ENCODE measurements at regions not wholly inside any gene's neighbourhood (a gene's known extent, or its start where the extent isn't known, plus 50 kb on each side); places are given as distances from the start of the nearest gene placed in this dataset.

DNA sequence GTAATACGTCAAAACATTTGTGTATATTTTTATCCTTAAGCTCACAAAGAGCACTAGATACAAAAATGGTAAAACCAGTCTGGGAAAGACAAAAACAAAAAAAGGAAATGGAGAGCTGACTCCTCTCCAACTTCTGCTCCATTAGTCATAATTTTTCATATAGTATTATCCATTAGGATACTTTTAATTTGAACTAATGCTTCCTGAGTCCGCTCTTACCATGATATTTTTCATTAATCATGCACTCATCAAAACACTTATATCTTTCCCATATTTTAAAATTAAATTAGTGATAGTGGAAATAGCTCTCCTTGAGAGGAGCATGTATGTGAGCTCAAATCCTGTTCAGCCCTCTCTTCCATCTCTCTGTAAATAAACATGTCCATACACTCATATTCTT lies 1093.0 kb upstream of the MIR17HG start:
- Histone ChIP-seq H3K4me2 (ENCODE audit: low read length) (no peak overlapping the region), H3K36me3 (ENCODE audit: low read depth, low read length) (no peaks in the 10 kb centered on the region), H3K4me1 (ENCODE audit: insufficient read depth, low read length) (no peaks in the 10 kb centered on the region), H3K27me3 (ENCODE audit: low read length) (no peaks in the 10 kb centered on the region), H2AFZ (ENCODE audit: low read length) (no peak overlapping the region), H3K9ac (ENCODE audit: low read length) (no peak overlapping the region), H3K27ac (ENCODE audit: low read length) (no peak overlapping the region), H3K9me3 (ENCODE audit: low read length) (no peaks in the 10 kb centered on the region), H3F3A (ENCODE audit: low read length, unreplicated experiment) (no peaks in the 10 kb centered on the region), H4K20me1 (ENCODE audit: low read length) (no peaks in the 10 kb centered on the region), H3K79me2 (ENCODE audit: low read length) (no peaks in the 10 kb centered on the region), H3K9me2 (replicated peaks; ENCODE audit: low read length) (no peaks in the 10 kb centered on the region), H3K4me3 (ENCODE audit: low read length) (no peak overlapping the region)
- CTCF ChIA-PET: no interaction called here
- TF ChIP-seq EZH2 (IDR thresholded peaks at IDR 0.05; ENCODE audit: low read length, unreplicated experiment) (no peak), EZH2phosphoT487 (IDR thresholded peaks at IDR 0.05; ENCODE audit: borderline replicate concordance, low read length) (no peak)
- TF ChIP-seq, protein P1, sequence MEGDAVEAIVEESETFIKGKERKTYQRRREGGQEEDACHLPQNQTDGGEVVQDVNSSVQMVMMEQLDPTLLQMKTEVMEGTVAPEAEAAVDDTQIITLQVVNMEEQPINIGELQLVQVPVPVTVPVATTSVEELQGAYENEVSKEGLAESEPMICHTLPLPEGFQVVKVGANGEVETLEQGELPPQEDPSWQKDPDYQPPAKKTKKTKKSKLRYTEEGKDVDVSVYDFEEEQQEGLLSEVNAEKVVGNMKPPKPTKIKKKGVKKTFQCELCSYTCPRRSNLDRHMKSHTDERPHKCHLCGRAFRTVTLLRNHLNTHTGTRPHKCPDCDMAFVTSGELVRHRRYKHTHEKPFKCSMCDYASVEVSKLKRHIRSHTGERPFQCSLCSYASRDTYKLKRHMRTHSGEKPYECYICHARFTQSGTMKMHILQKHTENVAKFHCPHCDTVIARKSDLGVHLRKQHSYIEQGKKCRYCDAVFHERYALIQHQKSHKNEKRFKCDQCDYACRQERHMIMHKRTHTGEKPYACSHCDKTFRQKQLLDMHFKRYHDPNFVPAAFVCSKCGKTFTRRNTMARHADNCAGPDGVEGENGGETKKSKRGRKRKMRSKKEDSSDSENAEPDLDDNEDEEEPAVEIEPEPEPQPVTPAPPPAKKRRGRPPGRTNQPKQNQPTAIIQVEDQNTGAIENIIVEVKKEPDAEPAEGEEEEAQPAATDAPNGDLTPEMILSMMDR (conservative IDR thresholded peaks at IDR 0.05; ENCODE audit: low read depth, low read length): no peak
- BruUV-seq (replicated peaks): no TSS peak
- DNase-seq (no peak), ATAC-seq (no peak)
- POLR2A ChIA-PET (ENCODE audit: unreplicated experiment): no interaction called here
- intact Hi-C loops (cut with micrococcal nuclease): no loop called here

DNA sequence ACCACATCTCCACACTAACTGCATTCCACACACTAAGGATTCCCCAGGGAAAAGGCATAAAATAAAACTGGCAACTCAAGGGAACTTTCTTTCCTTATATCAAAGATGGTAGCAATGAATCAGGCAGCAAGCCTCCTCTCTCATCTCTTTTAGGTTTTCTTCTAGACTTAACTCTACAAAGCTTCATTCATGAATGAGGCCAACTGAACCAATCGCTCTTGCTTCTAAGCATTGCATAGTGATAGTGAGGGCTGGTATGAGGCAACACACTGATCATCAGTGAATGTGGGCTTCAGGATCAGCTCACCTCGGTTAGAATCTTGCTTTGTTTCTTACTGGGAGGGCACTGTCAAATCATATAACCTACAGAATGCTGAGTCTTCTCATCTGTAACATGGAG lies 1090.7 kb upstream of the MIR17HG start:
- Histone ChIP-seq H3K27ac (ENCODE audit: low read length) (no peak overlapping the region), H3K4me1 (ENCODE audit: insufficient read depth, low read length) (no peaks in the 10 kb centered on the region), H3K4me3 (ENCODE audit: low read length) (no peak overlapping the region), H3K9ac (ENCODE audit: low read length) (no peak overlapping the region), H2AFZ (ENCODE audit: low read length) (no peak overlapping the region), H3K79me2 (ENCODE audit: low read length) (no peaks in the 10 kb centered on the region), H3K27me3 (ENCODE audit: low read length) (no peaks in the 10 kb centered on the region), H3F3A (ENCODE audit: low read length, unreplicated experiment) (no peaks in the 10 kb centered on the region), H3K9me3 (ENCODE audit: low read length) (no peaks in the 10 kb centered on the region), H3K4me2 (ENCODE audit: low read length) (no peak overlapping the region), H4K20me1 (ENCODE audit: low read length) (no peaks in the 10 kb centered on the region), H3K36me3 (ENCODE audit: low read depth, low read length) (no peaks in the 10 kb centered on the region), H3K9me2 (replicated peaks; ENCODE audit: low read length) (no peaks in the 10 kb centered on the region)
- TF ChIP-seq EZH2 (IDR thresholded peaks at IDR 0.05; ENCODE audit: low read length, unreplicated experiment): no peak
- TF ChIP-seq EZH2phosphoT487 (IDR thresholded peaks at IDR 0.05; ENCODE audit: borderline replicate concordance, low read length): no peak
- TF ChIP-seq, protein P1 (conservative IDR thresholded peaks at IDR 0.05; ENCODE audit: low read depth, low read length): no peak
- DNase-seq: no peak
- ChIA-PET CTCF (no interaction called here), POLR2A (ENCODE audit: unreplicated experiment) (no interaction called here)
- no peak for ATAC-seq
- intact Hi-C loops (cut with micrococcal nuclease): no loop called here
- no TSS peak for BruUV-seq (replicated peaks)

DNA sequence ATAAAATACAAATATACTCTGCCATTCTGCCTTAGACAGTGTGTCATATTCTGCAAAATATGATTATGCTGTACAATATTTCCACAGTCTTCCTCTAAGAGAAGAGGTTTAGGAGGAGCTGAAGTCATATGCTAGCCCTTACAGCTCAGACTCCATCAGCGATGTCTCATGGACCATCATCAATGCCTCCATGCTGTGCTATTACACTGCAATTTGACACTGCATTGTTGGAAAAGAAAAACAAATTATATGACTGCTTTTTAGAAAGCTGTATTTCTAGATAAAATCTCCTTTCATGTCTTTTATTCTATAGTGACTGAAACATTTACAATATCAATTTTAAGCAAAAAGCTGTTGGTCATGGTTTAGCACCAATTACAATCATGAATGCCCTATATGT lies 1089.4 kb upstream of the MIR17HG start:
- no peaks in the 10 kb centered on the region for H3K9me3 ChIP-seq (ENCODE audit: low read length)
- no peak for ATAC-seq
- H3K36me3 ChIP-seq (ENCODE audit: low read depth, low read length): no peaks in the 10 kb centered on the region
- H3K9ac ChIP-seq (ENCODE audit: low read length): no peak overlapping the region
- no peak overlapping the region for H2AFZ ChIP-seq (ENCODE audit: low read length)
- H3K27me3 ChIP-seq (ENCODE audit: low read length): no peaks in the 10 kb centered on the region
- no peak for TF ChIP-seq EZH2phosphoT487 (IDR thresholded peaks at IDR 0.05; ENCODE audit: borderline replicate concordance, low read length)
- TF ChIP-seq, protein P1 (conservative IDR thresholded peaks at IDR 0.05; ENCODE audit: low read depth, low read length): no peak
- no peak for TF ChIP-seq EZH2 (IDR thresholded peaks at IDR 0.05; ENCODE audit: low read length, unreplicated experiment)
- ChIA-PET CTCF (no interaction called here), POLR2A (ENCODE audit: unreplicated experiment) (no interaction called here)
- no TSS peak for BruUV-seq (replicated peaks)
- H3F3A ChIP-seq (ENCODE audit: low read length, unreplicated experiment): no peaks in the 10 kb centered on the region
- H4K20me1 ChIP-seq (ENCODE audit: low read length): no peaks in the 10 kb centered on the region
- no peak overlapping the region for H3K27ac ChIP-seq (ENCODE audit: low read length)
- no peak overlapping the region for H3K4me2 ChIP-seq (ENCODE audit: low read length)
- DNase-seq: no peak
- no peaks in the 10 kb centered on the region for H3K4me1 ChIP-seq (ENCODE audit: insufficient read depth, low read length)
- intact Hi-C loops (cut with micrococcal nuclease): no loop called here
- no peaks in the 10 kb centered on the region for H3K79me2 ChIP-seq (ENCODE audit: low read length)
- H3K9me2 ChIP-seq (replicated peaks; ENCODE audit: low read length): no peaks in the 10 kb centered on the region
- H3K4me3 ChIP-seq (ENCODE audit: low read length): no peak overlapping the region
